ENCODE measurements at regions not wholly inside any gene's neighbourhood (a gene's known extent, or its start where the extent isn't known, plus 50 kb on each side); places are given as distances from the start of the nearest gene placed in this dataset.

- no peak overlapping the region for H3K9ac ChIP-seq (ENCODE audit: low read depth, low read length, poor library complexity, severe bottlenecking)
- no peaks in the 10 kb centered on the region for H3K4me1 ChIP-seq (ENCODE audit: insufficient read depth, low read length, poor library complexity, severe bottlenecking)
- H3K9me2 ChIP-seq (replicated peaks; ENCODE audit: low read depth, low read length), result no peaks in the 10 kb centered on the region
- H3K79me2 ChIP-seq (ENCODE audit: insufficient read depth, low read length), result no peaks in the 10 kb centered on the region
- no peaks in the 10 kb centered on the region for H3F3A ChIP-seq (ENCODE audit: low read depth)
- H3K36me3 ChIP-seq (ENCODE audit: insufficient read depth, low read length), result no peaks in the 10 kb centered on the region
- H2AFZ ChIP-seq (ENCODE audit: low read length), result no peak overlapping the region
- no peaks in the 10 kb centered on the region for H3K9me3 ChIP-seq (ENCODE audit: insufficient read depth, low read depth, low read length)
- TF ChIP-seq EZH2phosphoT487 (IDR thresholded peaks at IDR 0.05; ENCODE audit: borderline replicate concordance) (no peak), CTCF (conservative IDR thresholded peaks at IDR 0.05; ENCODE audit: low read length) (no peak)
- no peak overlapping the region for H3K4me2 ChIP-seq (ENCODE audit: low read depth, low read length, poor library complexity, severe bottlenecking)
- H4K20me1 ChIP-seq (ENCODE audit: insufficient read depth, low read length, poor library complexity, severe bottlenecking), result no peaks in the 10 kb centered on the region
- H3K4me3 ChIP-seq (ENCODE audit: low read length, poor library complexity, severe bottlenecking), result no peak overlapping the region
- H3K27me3 ChIP-seq (ENCODE audit: insufficient read depth, low read length, poor library complexity, severe bottlenecking), result no peaks in the 10 kb centered on the region
Observed at GRCh38 chr5:175056831-175057230, 332.4 kb downstream of the MSX2 start.

GRCh38 chr5:175054243-175054642, 329.9 kb downstream of the MSX2 start:
- H3K36me3 ChIP-seq (ENCODE audit: insufficient read depth, low read length), result no peaks in the 10 kb centered on the region
- TF ChIP-seq CTCF (conservative IDR thresholded peaks at IDR 0.05; ENCODE audit: low read length) (no peak), EZH2phosphoT487 (IDR thresholded peaks at IDR 0.05; ENCODE audit: borderline replicate concordance) (no peak)
- no peaks in the 10 kb centered on the region for H3K27me3 ChIP-seq (ENCODE audit: insufficient read depth, low read length, poor library complexity, severe bottlenecking)

GRCh38 chr5:175052351-175052750, 328.0 kb downstream of the MSX2 start:
- H3K27me3 ChIP-seq (ENCODE audit: insufficient read depth, low read length, poor library complexity, severe bottlenecking), result no peaks in the 10 kb centered on the region
- H3K4me2 ChIP-seq (ENCODE audit: low read depth, low read length, poor library complexity, severe bottlenecking), result no peak overlapping the region
- no peaks in the 10 kb centered on the region for H3F3A ChIP-seq (ENCODE audit: low read depth)
- no peaks in the 10 kb centered on the region for H3K79me2 ChIP-seq (ENCODE audit: insufficient read depth, low read length)
- no peaks in the 10 kb centered on the region for H3K9me2 ChIP-seq (replicated peaks; ENCODE audit: low read depth, low read length)
- no peaks in the 10 kb centered on the region for H3K9me3 ChIP-seq (ENCODE audit: insufficient read depth, low read depth, low read length)
- no peak for TF ChIP-seq EZH2phosphoT487 (IDR thresholded peaks at IDR 0.05; ENCODE audit: borderline replicate concordance)
- TF ChIP-seq CTCF (conservative IDR thresholded peaks at IDR 0.05; ENCODE audit: low read length), result no peak
- H4K20me1 ChIP-seq (ENCODE audit: insufficient read depth, low read length, poor library complexity, severe bottlenecking), result no peaks in the 10 kb centered on the region
- no peaks in the 10 kb centered on the region for H3K4me1 ChIP-seq (ENCODE audit: insufficient read depth, low read length, poor library complexity, severe bottlenecking)
- no peak overlapping the region for H3K9ac ChIP-seq (ENCODE audit: low read depth, low read length, poor library complexity, severe bottlenecking)
- H3K4me3 ChIP-seq (ENCODE audit: low read length, poor library complexity, severe bottlenecking), result no peak overlapping the region
- H3K36me3 ChIP-seq (ENCODE audit: insufficient read depth, low read length), result no peaks in the 10 kb centered on the region
- H2AFZ ChIP-seq (ENCODE audit: low read length), result no peak overlapping the region

More at GRCh38 chr5:175054243-175054642, 329.9 kb downstream of the MSX2 start:
- no peaks in the 10 kb centered on the region for H3K79me2 ChIP-seq (ENCODE audit: insufficient read depth, low read length)
- no peak overlapping the region for H3K4me3 ChIP-seq (ENCODE audit: low read length, poor library complexity, severe bottlenecking)
- no peak overlapping the region for H2AFZ ChIP-seq (ENCODE audit: low read length)
- H3K4me1 ChIP-seq (ENCODE audit: insufficient read depth, low read length, poor library complexity, severe bottlenecking), result no peaks in the 10 kb centered on the region
- H3K9me2 ChIP-seq (replicated peaks; ENCODE audit: low read depth, low read length), result no peaks in the 10 kb centered on the region
- no peaks in the 10 kb centered on the region for H4K20me1 ChIP-seq (ENCODE audit: insufficient read depth, low read length, poor library complexity, severe bottlenecking)
- H3F3A ChIP-seq (ENCODE audit: low read depth), result no peaks in the 10 kb centered on the region
- H3K4me2 ChIP-seq (ENCODE audit: low read depth, low read length, poor library complexity, severe bottlenecking), result no peak overlapping the region
- no peaks in the 10 kb centered on the region for H3K9me3 ChIP-seq (ENCODE audit: insufficient read depth, low read depth, low read length)
- no peak overlapping the region for H3K9ac ChIP-seq (ENCODE audit: low read depth, low read length, poor library complexity, severe bottlenecking)
